AG04450 (cell line): ENCODE measurements at regions not wholly inside any gene's neighbourhood (a gene's known extent, or its start where the extent isn't known, plus 50 kb on each side); places are given as distances from the start of the nearest gene placed in this dataset.

Source experiments
- CTCF ChIA-PET: fragments of 300-600, 350-600 bp; formaldehyde crosslinking; extraction: SDS; loops from one replicate; lab custom pipeline; 2022; ENCODE audit warnings: antibody characterized with exemption, inconsistent platforms; lab: Charles Lee
- POLR2A ChIA-PET: fragments of 350-600 bp; formaldehyde crosslinking; extraction: SDS; loops from one replicate; lab custom pipeline; 2021; ENCODE audit warnings: antibody characterized with exemption, inconsistent platforms; lab: Yijun Ruan, JAX
- DNase-seq: peaks from one replicate; pipeline ENCODE4 v3.0.0-alpha.2; 2011; ENCODE audit warnings: low read depth, low spot score
- H3K27ac ChIP-seq: one replicate; pipeline ENCODE4 v1.5.1; 2012; ENCODE audit warnings: low read depth, low read length, control low read depth
- H3K27me3 ChIP-seq: one replicate; pipeline ENCODE4 v1.6.0; 2012; ENCODE audit warnings: low read length; ENCODE audit not compliant: control insufficient read depth, insufficient read depth
- H3K4me3 ChIP-seq: 2 replicates; pipeline ENCODE4 v1.5.1; 2011; ENCODE audit warnings: mild to moderate bottlenecking, low read depth, low read length, control low read depth
- H3K9me3 ChIP-seq: 2 replicates; pipeline ENCODE4 v1.5.1; 2012; ENCODE audit warnings: low read length; ENCODE audit not compliant: control insufficient read depth, insufficient read depth
- TF ChIP-seq, protein P1 (sequence below): IDR thresholded peaks from 2 replicates; pipeline ENCODE4 v1.5.1; 2011; ENCODE audit warnings: low read depth, low read length, control low read depth, inconsistent platforms

GRCh38 chr3:71921036-71921435 lies 136.1 kb upstream of the PROK2 start:
- TF ChIP-seq, protein P1, sequence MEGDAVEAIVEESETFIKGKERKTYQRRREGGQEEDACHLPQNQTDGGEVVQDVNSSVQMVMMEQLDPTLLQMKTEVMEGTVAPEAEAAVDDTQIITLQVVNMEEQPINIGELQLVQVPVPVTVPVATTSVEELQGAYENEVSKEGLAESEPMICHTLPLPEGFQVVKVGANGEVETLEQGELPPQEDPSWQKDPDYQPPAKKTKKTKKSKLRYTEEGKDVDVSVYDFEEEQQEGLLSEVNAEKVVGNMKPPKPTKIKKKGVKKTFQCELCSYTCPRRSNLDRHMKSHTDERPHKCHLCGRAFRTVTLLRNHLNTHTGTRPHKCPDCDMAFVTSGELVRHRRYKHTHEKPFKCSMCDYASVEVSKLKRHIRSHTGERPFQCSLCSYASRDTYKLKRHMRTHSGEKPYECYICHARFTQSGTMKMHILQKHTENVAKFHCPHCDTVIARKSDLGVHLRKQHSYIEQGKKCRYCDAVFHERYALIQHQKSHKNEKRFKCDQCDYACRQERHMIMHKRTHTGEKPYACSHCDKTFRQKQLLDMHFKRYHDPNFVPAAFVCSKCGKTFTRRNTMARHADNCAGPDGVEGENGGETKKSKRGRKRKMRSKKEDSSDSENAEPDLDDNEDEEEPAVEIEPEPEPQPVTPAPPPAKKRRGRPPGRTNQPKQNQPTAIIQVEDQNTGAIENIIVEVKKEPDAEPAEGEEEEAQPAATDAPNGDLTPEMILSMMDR = no peak
- Histone ChIP-seq H3K27ac (no peak overlapping the region), H3K4me3 (no peak overlapping the region), H3K27me3 (peaks cover 15% of the 10 kb centered on the region), H3K9me3 (no peaks in the 10 kb centered on the region)
- POLR2A ChIA-PET = no interaction called here
- CTCF ChIA-PET = no interaction called here
- DNase-seq = no peak

DNA sequence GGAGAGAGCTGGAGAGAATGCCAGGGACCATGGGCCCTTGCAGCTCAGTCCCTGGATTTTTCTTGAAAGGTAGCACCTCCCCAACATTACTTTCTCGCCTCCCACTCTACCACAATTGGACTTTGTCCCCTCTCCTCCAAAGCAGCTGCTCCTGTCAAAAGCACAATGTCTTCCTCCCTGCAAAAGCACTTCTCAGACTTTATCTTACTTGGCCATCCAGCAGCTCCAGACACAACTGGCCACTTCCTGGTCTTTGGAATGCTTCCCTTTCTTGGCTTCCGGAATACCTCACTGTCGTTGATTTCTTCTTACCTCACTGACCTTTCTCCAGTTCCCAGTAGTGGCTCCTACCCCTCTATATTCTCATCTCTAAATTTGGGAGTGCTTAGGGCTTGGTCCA lies 134.6 kb upstream of the PROK2 start:
- ChIA-PET POLR2A (no interaction called here), CTCF (no interaction called here)
- no peaks in the 10 kb centered on the region for H3K9me3 ChIP-seq
- H3K27me3 ChIP-seq = peaks cover 15% of the 10 kb centered on the region
- H3K4me3 ChIP-seq = no peak overlapping the region
- H3K27ac ChIP-seq = no peak overlapping the region
- DNase-seq = no peak
- TF ChIP-seq, protein P1 = no peak

GRCh38 chr3:71917545-71917944 lies 132.6 kb upstream of the PROK2 start:
- CTCF ChIA-PET = no interaction called here
- no peak for DNase-seq
- Histone ChIP-seq H3K27ac (no peak overlapping the region), H3K9me3 (no peaks in the 10 kb centered on the region), H3K27me3 (peaks cover 2% of the 10 kb centered on the region), H3K4me3 (no peak overlapping the region)
- TF ChIP-seq, protein P1 = no peak
- POLR2A ChIA-PET = no interaction called here

DNA sequence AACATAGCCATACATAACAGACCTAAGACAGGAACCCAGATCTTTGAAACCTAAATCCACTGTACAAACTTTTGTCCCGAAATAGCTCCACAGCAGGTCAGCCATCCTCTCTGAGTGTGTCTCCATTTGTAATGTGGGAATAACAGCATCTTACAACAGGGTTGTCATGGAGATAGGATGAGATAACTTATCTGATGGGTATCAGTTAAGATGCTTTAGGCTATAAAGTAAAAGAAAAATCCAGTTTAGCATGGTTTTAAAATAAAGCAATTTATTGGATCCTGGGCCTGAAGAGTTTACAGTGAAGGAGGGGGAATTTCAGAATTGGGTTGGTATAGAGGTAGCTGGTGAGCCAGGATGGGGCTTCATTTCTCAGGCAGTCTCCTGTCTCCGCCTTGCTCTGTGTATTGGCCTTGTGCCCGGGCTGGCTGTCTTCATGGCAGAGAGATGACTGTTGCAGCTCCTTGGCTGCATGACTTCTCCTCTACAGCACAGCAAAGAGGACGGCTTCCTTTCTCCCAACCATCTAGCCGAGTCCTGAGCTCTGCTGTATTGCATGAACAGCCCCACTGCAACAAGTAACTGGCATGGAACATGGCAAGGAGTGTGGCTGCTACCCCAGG lies 131.9 kb upstream of the PROK2 start:
- ChIA-PET CTCF (interaction anchor here (0.6 kb wide), 1 partner anchor 164 kb away, joined by 4 read pairs; no protein-coding TSS in a partner anchor), POLR2A (no interaction called here)
- no peak overlapping the region for H3K4me3 ChIP-seq
- no peak for DNase-seq
- H3K9me3 ChIP-seq = no peaks in the 10 kb centered on the region
- no peak overlapping the region for H3K27ac ChIP-seq
- H3K27me3 ChIP-seq = peaks cover 2% of the 10 kb centered on the region
- TF ChIP-seq, protein P1 = no peak

DNA sequence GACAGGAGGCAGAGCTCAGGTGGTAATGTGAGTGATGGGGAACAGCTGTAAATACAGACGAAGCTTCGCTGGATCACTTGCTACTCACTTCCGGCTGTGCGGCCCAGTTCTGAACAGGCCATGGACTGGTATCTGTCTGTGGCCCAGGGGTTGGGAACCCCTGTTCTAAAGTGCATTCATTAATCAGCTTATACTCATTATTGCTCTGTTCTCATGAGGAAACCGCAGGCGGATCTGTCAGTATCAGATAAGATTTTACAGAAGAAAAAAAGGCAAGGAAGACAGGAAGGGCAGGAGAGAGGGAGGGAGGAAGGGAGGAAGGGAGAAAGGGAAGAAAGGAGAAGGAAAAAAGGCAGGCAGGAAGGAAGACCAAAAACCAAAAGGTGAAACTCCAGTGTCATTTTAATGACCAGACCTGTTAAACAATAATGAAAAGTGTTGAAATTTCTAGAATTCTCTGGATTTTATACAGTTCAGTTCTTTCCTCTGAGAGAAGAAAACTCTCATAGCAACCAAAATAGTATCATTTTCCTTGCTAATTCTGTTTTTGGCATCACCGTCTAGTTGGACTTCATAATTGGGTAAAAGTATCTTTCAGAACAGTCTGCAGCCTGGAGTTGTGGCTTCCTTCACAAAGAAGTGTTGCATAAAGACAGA lies 128.0 kb upstream of the PROK2 start:
- no peak for DNase-seq
- peaks cover 5% of the 10 kb centered on the region for H3K27me3 ChIP-seq
- no peaks in the 10 kb centered on the region for H3K9me3 ChIP-seq
- H3K27ac ChIP-seq = no peak overlapping the region
- CTCF ChIA-PET = no interaction called here
- no peak overlapping the region for H3K4me3 ChIP-seq
- TF ChIP-seq, protein P1 = no peak
- POLR2A ChIA-PET = no interaction called here
